Inflammatory macrophage treated with lipopolysaccharide for 1 hour (primary cell): ENCODE measurements at regions not wholly inside any gene's neighbourhood (a gene's known extent, or its start where the extent isn't known, plus 50 kb on each side); places are given as distances from the start of the nearest gene placed in this dataset.
"Not testable (repeated sequence)": the region's sequence is repeated elsewhere in the genome, so short reads cannot be mapped to it uniquely, and the experiment has no call there.

ENCODE experiments used
- DNase-seq, 2 donors: peaks; one replicate each; pipeline ENCODE4 v3.0.0-alpha.2; 2020 to 2022

- not testable (repeated sequence) for DNase-seq
Observed at GRCh38 chr7:63856466-63856865, 142.2 kb upstream of the ZNF722 start.

GRCh38 chr7:63867127-63867526 lies 131.5 kb upstream of the ZNF722 start:
- DNase-seq = no peak

- not testable (repeated sequence) for DNase-seq
Observed at GRCh38 chr7:63874242-63874641, 124.4 kb upstream of the ZNF722 start.

- no peak for DNase-seq
Observed at GRCh38 chr7:63876707-63877322, 121.8 kb upstream of the ZNF722 start.

GRCh38 chr7:63887031-63887430 lies 111.6 kb upstream of the ZNF722 start:
- no peak for DNase-seq

- peak; percentile 27 to 44 for DNase-seq
Observed at GRCh38 chr7:63899691-63900393, 98.8 kb upstream of the ZNF722 start.

- peak; percentile 65 to 71 for DNase-seq
Observed at GRCh38 chr7:63900394-63901203, 98.0 kb upstream of the ZNF722 start.

GRCh38 chr7:63901204-63901506 lies 97.5 kb upstream of the ZNF722 start:
- not testable (repeated sequence) for DNase-seq

GRCh38 chr7:63918986-63919385 lies 79.7 kb upstream of the ZNF722 start:
- no peak for DNase-seq

- DNase-seq = no peak
Observed at GRCh38 chr7:63925262-63925625, 73.4 kb upstream of the ZNF722 start.

- DNase-seq = peak; percentile 71 to 77
Observed at GRCh38 chr7:63925626-63926460, 72.8 kb upstream of the ZNF722 start.

- DNase-seq = no peak
Observed at GRCh38 chr7:63927261-63927660, 71.4 kb upstream of the ZNF722 start.

- no peak for DNase-seq
Observed at GRCh38 chr7:63931057-63931600, 67.5 kb upstream of the ZNF722 start.

GRCh38 chr7:63931985-63932577 lies 66.6 kb upstream of the ZNF722 start:
- DNase-seq = no peak
